ENCODE measurements at regions not wholly inside any gene's neighbourhood (a gene's known extent, or its start where the extent isn't known, plus 50 kb on each side); places are given as distances from the start of the nearest gene placed in this dataset.

DNA sequence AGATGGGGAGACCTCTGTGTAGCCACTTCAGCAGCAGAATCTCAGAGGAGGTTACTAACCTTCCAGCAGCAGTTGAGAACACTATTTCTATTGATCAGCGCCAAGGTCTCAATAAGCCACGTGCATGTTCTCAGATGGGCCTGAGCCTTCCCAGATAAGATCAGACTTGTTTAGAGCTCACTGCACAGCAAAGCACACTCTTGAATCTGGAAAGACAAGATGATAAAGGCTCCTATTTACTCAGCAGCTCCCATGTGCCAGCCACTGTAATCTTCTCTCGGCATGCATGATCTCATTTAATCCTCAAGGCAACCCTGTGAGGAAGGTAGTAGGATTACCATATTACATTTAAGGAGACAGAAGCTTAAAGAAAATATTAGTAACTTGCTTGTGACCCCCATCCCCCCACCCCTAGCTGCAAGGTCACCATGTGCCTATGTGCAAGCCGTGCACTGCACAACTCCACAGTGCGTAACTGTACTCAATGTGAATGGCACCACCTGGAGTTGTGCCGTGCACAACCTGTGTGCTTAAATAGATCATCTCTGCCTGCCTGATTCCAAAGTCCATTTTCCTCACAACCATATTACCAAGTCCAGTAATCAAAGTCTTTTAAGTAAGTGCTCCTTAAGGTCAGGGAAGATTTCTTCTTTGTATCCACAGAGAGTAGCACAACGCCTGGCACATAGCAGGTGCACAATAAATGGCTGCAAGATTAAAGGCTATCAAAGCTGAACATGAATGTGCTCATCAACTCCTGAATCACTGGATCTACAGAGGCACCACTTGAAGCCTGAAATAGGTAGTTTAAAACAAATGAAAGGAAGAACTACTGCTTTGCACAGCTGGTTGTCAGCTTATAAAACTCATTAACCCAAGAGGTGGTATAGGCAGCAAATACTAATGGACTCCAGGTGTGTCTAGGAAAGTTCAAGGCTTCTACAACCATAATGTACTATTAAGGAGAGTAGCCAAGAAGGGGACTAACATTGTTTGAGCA, 293.8 kb downstream of the BUD13 start:
- Mint-ChIP-seq H3K36me3 (ENCODE audit: low read depth, unreplicated experiment) (no peaks in the 10 kb centered on the region), H3K9me3 (ENCODE audit: unreplicated experiment) (no peaks in the 10 kb centered on the region), H3K27me3 (ENCODE audit: unreplicated experiment) (peaks cover 1% of the 10 kb centered on the region), H3K27ac (ENCODE audit: unreplicated experiment) (no peak overlapping the region), H3K4me3 (ENCODE audit: unreplicated experiment) (no peak overlapping the region), H3K4me1 (ENCODE audit: unreplicated experiment) (no peaks in the 10 kb centered on the region)
- DNase-seq (ENCODE audit: low spot score) = no peak
- TF ChIP-seq, protein P1, sequence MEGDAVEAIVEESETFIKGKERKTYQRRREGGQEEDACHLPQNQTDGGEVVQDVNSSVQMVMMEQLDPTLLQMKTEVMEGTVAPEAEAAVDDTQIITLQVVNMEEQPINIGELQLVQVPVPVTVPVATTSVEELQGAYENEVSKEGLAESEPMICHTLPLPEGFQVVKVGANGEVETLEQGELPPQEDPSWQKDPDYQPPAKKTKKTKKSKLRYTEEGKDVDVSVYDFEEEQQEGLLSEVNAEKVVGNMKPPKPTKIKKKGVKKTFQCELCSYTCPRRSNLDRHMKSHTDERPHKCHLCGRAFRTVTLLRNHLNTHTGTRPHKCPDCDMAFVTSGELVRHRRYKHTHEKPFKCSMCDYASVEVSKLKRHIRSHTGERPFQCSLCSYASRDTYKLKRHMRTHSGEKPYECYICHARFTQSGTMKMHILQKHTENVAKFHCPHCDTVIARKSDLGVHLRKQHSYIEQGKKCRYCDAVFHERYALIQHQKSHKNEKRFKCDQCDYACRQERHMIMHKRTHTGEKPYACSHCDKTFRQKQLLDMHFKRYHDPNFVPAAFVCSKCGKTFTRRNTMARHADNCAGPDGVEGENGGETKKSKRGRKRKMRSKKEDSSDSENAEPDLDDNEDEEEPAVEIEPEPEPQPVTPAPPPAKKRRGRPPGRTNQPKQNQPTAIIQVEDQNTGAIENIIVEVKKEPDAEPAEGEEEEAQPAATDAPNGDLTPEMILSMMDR (IDR thresholded peaks at IDR 0.05; ENCODE audit: unreplicated experiment) = no peak

DNA sequence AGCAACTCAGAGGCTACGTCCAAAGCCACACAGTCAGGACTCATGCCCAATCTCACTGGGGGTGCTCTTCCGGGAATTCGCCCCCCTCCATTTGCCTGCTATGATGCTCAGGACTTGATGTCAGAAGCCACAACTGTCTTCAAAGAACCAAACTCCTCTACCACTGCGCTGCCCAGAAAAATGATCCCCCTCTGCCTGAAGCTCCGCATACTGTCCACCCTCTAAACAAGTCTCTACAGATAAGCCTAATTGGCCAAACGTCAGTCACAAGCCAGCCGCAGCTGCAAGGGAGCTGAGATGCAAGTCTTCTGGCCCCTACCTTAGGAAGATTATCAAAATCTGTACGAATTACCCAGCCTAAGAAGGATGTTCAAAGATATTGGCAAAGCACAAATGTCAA, 294.6 kb downstream of the BUD13 start:
- TF ChIP-seq, protein P1 (IDR thresholded peaks at IDR 0.05; ENCODE audit: unreplicated experiment) = no peak
- Mint-ChIP-seq H3K27me3 (ENCODE audit: unreplicated experiment) (peaks cover 1% of the 10 kb centered on the region), H3K4me1 (ENCODE audit: unreplicated experiment) (no peaks in the 10 kb centered on the region), H3K36me3 (ENCODE audit: low read depth, unreplicated experiment) (no peaks in the 10 kb centered on the region), H3K9me3 (ENCODE audit: unreplicated experiment) (no peaks in the 10 kb centered on the region), H3K4me3 (ENCODE audit: unreplicated experiment) (no peak overlapping the region), H3K27ac (ENCODE audit: unreplicated experiment) (no peak overlapping the region)
- no peak for DNase-seq (ENCODE audit: low spot score)

DNA sequence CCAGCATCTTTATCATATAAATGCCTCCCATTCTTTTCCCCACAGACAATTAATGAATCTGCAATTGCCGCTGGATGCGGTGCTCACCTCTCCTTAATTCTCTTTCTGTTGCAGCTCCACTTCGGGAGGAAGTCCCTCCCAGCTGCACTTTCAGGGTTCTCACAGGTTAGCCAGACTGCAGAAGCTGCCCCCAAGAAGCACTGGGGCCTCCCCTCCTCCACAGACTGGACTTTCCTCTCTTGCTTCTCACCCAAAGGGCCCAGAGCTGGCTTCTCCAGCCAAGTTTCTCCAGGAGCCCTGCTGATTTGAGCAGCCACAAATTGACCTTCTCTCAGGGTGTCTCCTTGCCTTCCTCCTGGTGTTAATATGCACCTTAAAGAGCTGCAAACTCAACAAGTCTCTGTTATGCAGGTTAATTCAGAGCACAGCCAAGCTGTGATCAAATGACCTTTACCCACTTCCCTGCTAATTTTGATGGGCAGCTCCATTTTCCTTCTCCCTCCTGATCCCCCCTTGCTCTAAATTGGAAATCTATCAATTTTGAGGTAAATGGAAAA, 298.9 kb downstream of the BUD13 start:
- Mint-ChIP-seq H3K27me3 (ENCODE audit: unreplicated experiment) (peaks cover 2% of the 10 kb centered on the region), H3K4me1 (ENCODE audit: unreplicated experiment) (no peaks in the 10 kb centered on the region), H3K36me3 (ENCODE audit: low read depth, unreplicated experiment) (no peaks in the 10 kb centered on the region), H3K4me3 (ENCODE audit: unreplicated experiment) (no peak overlapping the region), H3K27ac (ENCODE audit: unreplicated experiment) (no peak overlapping the region), H3K9me3 (ENCODE audit: unreplicated experiment) (no peaks in the 10 kb centered on the region)
- TF ChIP-seq, protein P1 (IDR thresholded peaks at IDR 0.05; ENCODE audit: unreplicated experiment) = no peak
- no peak for DNase-seq (ENCODE audit: low spot score)

DNA sequence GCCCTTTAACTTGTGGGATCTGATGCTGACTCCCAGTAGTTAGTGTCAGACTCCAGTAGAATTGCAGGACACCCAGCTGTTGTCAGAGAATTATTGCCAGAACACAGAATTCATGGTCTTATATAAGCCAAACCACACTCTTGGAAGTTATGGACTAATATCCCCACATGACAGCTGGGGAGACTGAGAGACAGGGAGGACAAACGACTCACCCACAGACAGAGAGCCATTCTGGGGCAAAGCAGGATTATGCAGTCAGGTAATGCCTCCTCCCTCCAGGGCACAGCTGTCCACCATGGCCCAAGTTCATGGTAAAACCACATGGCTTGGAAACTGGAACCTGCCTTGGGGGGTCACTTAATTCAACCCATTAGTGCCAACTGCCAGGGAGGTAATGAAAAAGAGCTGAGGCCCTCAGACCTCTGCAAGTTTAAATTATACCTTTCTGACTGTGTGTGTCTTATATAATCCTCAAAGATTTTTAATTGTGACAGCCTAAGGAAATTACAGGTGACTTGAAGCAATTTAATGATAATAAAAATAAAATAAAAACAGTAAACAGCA, 299.5 kb downstream of the BUD13 start:
- TF ChIP-seq, protein P1 (IDR thresholded peaks at IDR 0.05; ENCODE audit: unreplicated experiment) = no peak
- no peak overlapping the region for H3K4me3 Mint-ChIP-seq (ENCODE audit: unreplicated experiment)
- DNase-seq (ENCODE audit: low spot score) = no peak
- H3K27me3 Mint-ChIP-seq (ENCODE audit: unreplicated experiment) = peaks cover 2% of the 10 kb centered on the region
- no peak overlapping the region for H3K27ac Mint-ChIP-seq (ENCODE audit: unreplicated experiment)
- H3K9me3 Mint-ChIP-seq (ENCODE audit: unreplicated experiment) = no peaks in the 10 kb centered on the region
- no peaks in the 10 kb centered on the region for H3K36me3 Mint-ChIP-seq (ENCODE audit: low read depth, unreplicated experiment)
- H3K4me1 Mint-ChIP-seq (ENCODE audit: unreplicated experiment) = no peaks in the 10 kb centered on the region

Data from endothelial cell (in vitro differentiated cells).